Uterus (tissue), 2 donors: ENCODE measurements at regions not wholly inside any gene's neighbourhood (a gene's known extent, or its start where the extent isn't known, plus 50 kb on each side); places are given as distances from the start of the nearest gene placed in this dataset.

ENCODE experiments used
- CTCF ChIP-seq, 4 experiments: fragments of 200-600 bp in 2 of 4; fragments of 450-650 bp in 2 of 4; sonication (generic) in 2 of 4; IDR thresholded peaks; one replicate each; pipeline ENCODE4 v1.5.1; 2016 to 2019; ENCODE audit warnings: antibody characterized with exemption in 4 of 4, mild to moderate bottlenecking in 2 of 4, moderate library complexity in 1 of 4
- POLR2A ChIP-seq, 2 donors: fragments of 450-650 bp; IDR thresholded peaks; one replicate each; pipeline ENCODE4 v1.6.1; 2016; ENCODE audit warnings: antibody characterized with exemption in 2 of 2, mild to moderate bottlenecking in 1 of 2, moderate library complexity in 1 of 2

- TF ChIP-seq CTCF (IDR thresholded peaks at IDR 0.05) (no peak), POLR2A (IDR thresholded peaks at IDR 0.05) (no peak)
Observed at GRCh38 chr6:44571510-44571909, 184.0 kb downstream of the CDC5L start.
